NCI-H2029 treated with DMSO at 0.1 percent for 48 hours (cell line): ENCODE measurements at regions not wholly inside any gene's neighbourhood (a gene's known extent, or its start where the extent isn't known, plus 50 kb on each side); places are given as distances from the start of the nearest gene placed in this dataset.

Source experiments
- DNase-seq: peaks from one replicate; lab custom pipeline; 2025; lab: John Stamatoyannopoulos, UW

- no peak for DNase-seq
These were observed 71.5 kb upstream of the CD82 start for GRCh38 chr11:44493930-44494329.

DNA sequence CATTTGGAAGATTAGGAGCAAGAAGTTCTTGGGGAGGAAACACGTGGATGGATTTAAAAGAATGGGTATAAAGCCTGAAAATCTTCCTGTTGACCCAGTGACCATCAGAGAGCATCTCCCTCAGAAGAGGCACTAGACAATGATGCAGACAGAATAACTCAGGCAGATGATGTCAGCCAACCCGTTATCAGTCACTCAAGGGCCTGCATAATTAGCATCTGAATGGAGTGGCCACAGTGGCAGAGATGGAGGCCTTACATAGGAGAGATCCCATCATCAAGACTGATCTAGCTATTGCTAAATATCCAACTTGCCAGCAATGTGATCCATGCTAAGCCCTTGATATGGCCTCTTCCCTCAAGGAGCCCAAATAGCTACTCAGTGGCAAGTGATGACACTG, 70.7 kb upstream of the CD82 start:
- no peak for DNase-seq

GRCh38 chr11:44496391-44496790, 69.1 kb upstream of the CD82 start:
- DNase-seq = no peak

DNA sequence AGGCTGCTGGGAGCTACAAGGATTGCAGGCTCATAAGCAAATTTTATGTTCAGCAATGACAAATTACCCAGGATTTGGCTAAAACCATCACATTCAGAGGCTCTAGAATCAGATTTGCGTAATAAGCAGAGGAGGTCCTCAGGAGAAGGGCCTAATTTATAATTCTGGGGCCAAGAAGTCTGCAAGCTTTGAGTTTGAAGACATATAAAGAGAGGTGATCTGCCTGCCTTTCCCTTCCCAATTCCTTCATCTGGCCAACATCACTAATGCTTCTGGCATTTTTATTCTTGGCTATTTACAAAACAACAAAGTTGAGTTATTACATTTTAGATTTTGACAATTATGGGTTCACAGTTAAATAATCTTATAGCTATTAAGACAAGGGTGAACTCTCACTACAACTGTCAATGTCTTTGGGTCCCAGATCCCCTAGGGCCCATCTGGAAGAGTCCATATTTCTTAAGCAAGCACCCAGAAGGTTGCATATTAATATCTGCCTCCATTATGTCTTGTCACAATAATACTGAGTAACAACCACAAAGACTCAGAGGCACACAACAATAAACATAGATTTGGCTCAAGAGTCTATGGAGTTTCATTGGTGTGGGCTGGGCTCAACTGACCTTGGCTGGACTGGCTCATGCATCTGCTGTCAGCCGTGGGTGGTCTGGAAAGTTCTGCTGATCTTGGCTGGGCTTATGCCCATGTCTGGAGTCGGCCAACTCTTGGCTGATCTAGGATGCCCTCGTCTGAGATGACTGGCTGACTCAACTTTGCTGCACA, 67.2 kb upstream of the CD82 start:
- no peak for DNase-seq

GRCh38 chr11:44502506-44502905, 63.0 kb upstream of the CD82 start:
- no peak for DNase-seq

DNA sequence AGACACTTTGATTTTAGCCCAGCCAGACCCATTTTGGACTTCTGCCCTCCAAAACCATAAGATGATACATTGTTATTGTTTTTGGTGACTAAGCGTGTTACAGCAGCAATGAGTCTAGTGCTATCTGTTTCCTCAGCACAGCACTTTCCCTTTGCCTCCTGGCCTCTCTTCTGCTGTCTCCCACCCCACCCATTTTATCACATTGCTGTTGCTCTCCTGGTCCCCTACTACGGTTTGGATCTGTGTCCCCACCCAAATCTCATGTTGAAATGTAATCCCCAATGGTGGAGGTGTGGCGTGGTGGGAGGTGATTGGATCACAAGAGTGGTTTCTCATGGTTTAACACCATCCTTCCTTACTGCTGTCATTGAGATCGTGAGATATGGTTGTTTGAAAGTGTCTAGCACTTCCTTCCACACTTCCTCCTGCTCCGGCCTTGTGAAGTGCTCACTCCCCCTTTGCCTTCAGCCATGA, 59.8 kb upstream of the CD82 start:
- no peak for DNase-seq

- DNase-seq = no peak
These were observed 59.0 kb upstream of the CD82 start for GRCh38 chr11:44506375-44507016.

DNA sequence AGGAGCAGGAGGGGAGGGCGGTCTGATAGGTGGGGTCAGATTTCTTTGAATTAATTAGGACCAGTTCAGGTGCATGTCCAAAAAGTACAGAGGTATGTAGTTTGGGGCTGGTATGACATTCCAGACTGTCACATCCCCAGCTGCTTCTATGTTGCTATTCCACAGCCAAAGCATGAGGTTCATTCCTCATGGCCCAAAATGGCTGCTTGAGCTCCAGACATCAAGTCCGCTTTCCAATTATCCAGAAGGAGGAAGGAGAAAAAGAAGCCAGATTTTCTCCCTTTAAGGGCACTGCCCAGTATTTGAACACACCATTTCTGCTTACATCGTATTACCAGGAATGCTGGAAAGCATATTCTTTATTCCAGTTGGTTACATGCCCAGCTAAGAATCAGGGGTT, 58.0 kb upstream of the CD82 start:
- no peak for DNase-seq

GRCh38 chr11:44507896-44508445, 57.5 kb upstream of the CD82 start:
- no peak for DNase-seq

- DNase-seq = no peak
These were observed 56.2 kb upstream of the CD82 start for GRCh38 chr11:44509296-44509695.

DNA sequence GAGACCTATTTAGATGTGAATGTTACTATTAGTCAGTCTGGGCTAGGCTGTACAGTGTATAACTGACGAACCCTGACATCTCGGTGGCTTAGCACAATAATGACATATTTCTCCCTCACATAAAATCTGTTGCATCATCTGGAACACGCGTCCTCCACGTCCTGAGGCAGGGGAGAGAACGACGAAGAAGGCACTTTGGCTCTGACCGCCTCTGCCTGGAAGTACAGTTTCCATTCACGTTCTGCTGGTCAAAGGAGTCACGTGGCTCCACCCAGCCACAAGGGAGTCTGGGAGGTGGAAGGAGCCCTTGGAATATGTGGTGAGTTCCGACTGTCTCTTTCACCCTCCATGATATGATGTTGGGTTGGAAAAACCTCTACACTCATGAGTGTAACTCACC, 55.1 kb upstream of the CD82 start:
- DNase-seq = no peak

GRCh38 chr11:44512818-44513217, 52.6 kb upstream of the CD82 start:
- DNase-seq = no peak

GRCh38 chr11:44515048-44515447, 50.4 kb upstream of the CD82 start:
- DNase-seq = no peak
